GM12874 (cell line): ENCODE measurements at regions not wholly inside any gene's neighbourhood (a gene's known extent, or its start where the extent isn't known, plus 50 kb on each side); places are given as distances from the start of the nearest gene placed in this dataset.

ENCODE experiments used
- CTCF ChIP-seq: IDR thresholded peaks from 2 replicates; pipeline ENCODE4 v1.5.1; 2011; ENCODE audit warnings: low read depth, mild to moderate bottlenecking, control low read depth, low read length, moderate library complexity; ENCODE audit not compliant: insufficient read depth

GRCh38 chrX:45768666-45769236, 568.1 kb upstream of the DIPK2B start:
- no peak for TF ChIP-seq CTCF

- no peak for TF ChIP-seq CTCF
These were observed 566.4 kb upstream of the DIPK2B start for GRCh38 chrX:45766981-45767501.

GRCh38 chrX:45765767-45766166, 565.1 kb upstream of the DIPK2B start:
- TF ChIP-seq CTCF, result no peak

GRCh38 chrX:45765281-45765680, 564.6 kb upstream of the DIPK2B start:
- no peak for TF ChIP-seq CTCF

- TF ChIP-seq CTCF, result no peak
These were observed 562.3 kb upstream of the DIPK2B start for GRCh38 chrX:45762699-45763647.

GRCh38 chrX:45761920-45762319, 561.2 kb upstream of the DIPK2B start:
- TF ChIP-seq CTCF, result no peak

- no peak for TF ChIP-seq CTCF
These were observed 559.6 kb upstream of the DIPK2B start for GRCh38 chrX:45760187-45760742.
